ENCODE measurements at regions not wholly inside any gene's neighbourhood (a gene's known extent, or its start where the extent isn't known, plus 50 kb on each side); places are given as distances from the start of the nearest gene placed in this dataset.

DNA sequence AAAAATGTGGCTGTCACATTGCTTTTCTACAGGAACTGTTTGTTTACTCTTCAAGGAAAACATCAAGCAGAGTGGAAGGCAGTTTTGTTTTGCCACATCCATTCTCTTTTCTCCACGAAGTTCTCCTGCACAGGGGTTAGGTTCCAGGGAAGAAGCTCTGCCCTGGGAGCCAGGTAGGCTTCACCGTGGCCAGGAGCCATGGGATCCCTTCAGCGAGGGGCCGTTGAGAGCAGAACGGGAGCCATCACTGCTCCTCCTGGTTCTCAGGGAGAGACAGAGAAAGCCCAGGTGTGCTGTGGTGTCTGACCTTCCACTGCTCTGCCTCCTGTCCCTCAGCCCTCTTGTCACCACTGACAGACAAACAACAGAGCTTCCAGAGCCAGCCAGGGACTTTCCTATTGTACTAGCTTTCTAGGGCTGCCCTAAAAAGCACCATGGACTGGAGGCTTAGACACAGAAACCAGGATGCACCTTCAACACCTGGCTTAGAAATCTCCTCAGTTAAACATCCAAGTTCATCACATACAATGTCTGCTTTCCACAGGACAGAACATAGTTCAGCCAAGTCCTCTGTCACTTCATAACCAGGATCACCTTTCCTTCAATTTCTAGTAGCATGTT lies 75.6 kb upstream of the SLC22A23 start:
- WGBS (ENCODE audit: missing lambda C conversion rate), result 25% methylated on average over 2 of the region's 5 CpGs
- ChIA-PET CTCF (no interaction called here), POLR2A (no interaction called here)
- ATAC-seq (no peak), FAIRE-seq (no peak), DNase-seq (ENCODE audit: low read depth in 1 of 2, low spot score in 1 of 2) (no peak)
- no peak overlapping the region for H3K27ac ChIP-seq
- peaks cover under 1% of the 10 kb centered on the region; the same call in 1 of the 3 replicates for H3K4me1 ChIP-seq
- no peaks in the 10 kb centered on the region for H3K9me3 ChIP-seq
- no peak overlapping the region for H3K4me3 ChIP-seq
- no peak overlapping the region for H3K4me2 ChIP-seq
- no peak for TF ChIP-seq JUN (IDR thresholded peaks at IDR 0.05)
- no peak for TF ChIP-seq CHD2 (IDR thresholded peaks at IDR 0.05; ENCODE audit: low read length, partially characterized antibody)
- TF ChIP-seq, protein P1, sequence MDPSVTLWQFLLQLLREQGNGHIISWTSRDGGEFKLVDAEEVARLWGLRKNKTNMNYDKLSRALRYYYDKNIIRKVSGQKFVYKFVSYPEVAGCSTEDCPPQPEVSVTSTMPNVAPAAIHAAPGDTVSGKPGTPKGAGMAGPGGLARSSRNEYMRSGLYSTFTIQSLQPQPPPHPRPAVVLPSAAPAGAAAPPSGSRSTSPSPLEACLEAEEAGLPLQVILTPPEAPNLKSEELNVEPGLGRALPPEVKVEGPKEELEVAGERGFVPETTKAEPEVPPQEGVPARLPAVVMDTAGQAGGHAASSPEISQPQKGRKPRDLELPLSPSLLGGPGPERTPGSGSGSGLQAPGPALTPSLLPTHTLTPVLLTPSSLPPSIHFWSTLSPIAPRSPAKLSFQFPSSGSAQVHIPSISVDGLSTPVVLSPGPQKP (IDR thresholded peaks at IDR 0.05; ENCODE audit: low read depth, low read length), result no peak
- TF ChIP-seq, protein P2, sequence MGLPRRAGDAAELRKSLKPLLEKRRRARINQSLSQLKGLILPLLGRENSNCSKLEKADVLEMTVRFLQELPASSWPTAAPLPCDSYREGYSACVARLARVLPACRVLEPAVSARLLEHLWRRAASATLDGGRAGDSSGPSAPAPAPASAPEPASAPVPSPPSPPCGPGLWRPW (IDR thresholded peaks at IDR 0.05), result no peak

DNA sequence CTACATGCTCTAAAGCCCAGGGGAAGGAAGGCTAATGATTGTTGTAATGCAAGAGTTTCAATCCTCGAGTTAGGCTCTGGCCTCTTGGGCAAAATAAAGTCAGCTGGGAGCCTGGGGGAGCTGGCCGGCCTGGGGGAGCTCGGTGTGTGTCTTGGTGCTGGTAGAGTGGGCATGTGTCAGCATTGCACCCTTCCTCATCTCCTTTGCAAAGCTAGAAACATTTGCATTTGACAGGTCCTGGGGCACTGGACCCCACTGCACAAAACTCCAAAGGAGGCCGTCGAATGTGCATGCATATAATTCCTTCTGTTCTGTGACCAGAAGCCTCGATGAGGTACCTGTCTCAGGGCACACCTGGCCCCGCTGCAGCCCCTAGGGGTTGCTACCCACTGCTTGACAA lies 74.6 kb upstream of the SLC22A23 start:
- Histone ChIP-seq H3K27ac (no peak overlapping the region), H3K4me3 (no peak overlapping the region), H3K4me1 (peaks cover 9% of the 10 kb centered on the region; the same call in 2 of the 3 replicates), H3K9me3 (no peaks in the 10 kb centered on the region), H3K4me2 (no peak overlapping the region)
- ChIA-PET CTCF (interaction anchor here (0.7 kb wide), 1 partner anchor 11 kb away, joined by 3 read pairs; no protein-coding TSS in a partner anchor), POLR2A (no interaction called here)
- no peak for FAIRE-seq
- DNase-seq (ENCODE audit: low read depth in 1 of 2, low spot score in 1 of 2), result no peak
- 59% methylated on average over 7 of the region's 7 CpGs for WGBS (ENCODE audit: missing lambda C conversion rate)
- TF ChIP-seq HEYL (CRISPR knock-in tag; IDR thresholded peaks at IDR 0.05) (no peak), RARB (CRISPR knock-in tag; IDR thresholded peaks at IDR 0.05) (no peak), BHLHE40 (IDR thresholded peaks at IDR 0.05; ENCODE audit: low read depth, low read length) (no peak), KDM1A (IDR thresholded peaks at IDR 0.05; ENCODE audit: low read depth) (no peak), CEBPB (IDR thresholded peaks at IDR 0.05) (no peak), POLR2A (IDR thresholded peaks at IDR 0.05; ENCODE audit: low read length) (no peak), NR3C1 (IDR thresholded peaks at IDR 0.05) (no peak), RFX5 (IDR thresholded peaks at IDR 0.05) (no peak), RNF2 (IDR thresholded peaks at IDR 0.05; ENCODE audit: borderline replicate concordance, low read depth) (no peak), HDAC2 (IDR thresholded peaks at IDR 0.05) (no peak), HOXA7 (CRISPR knock-in tag; IDR thresholded peaks at IDR 0.05) (no peak), FOXS1 (CRISPR knock-in tag; IDR thresholded peaks at IDR 0.05) (no peak), CBX8 (IDR thresholded peaks at IDR 0.05) (no peak)
- TF ChIP-seq, protein P3, sequence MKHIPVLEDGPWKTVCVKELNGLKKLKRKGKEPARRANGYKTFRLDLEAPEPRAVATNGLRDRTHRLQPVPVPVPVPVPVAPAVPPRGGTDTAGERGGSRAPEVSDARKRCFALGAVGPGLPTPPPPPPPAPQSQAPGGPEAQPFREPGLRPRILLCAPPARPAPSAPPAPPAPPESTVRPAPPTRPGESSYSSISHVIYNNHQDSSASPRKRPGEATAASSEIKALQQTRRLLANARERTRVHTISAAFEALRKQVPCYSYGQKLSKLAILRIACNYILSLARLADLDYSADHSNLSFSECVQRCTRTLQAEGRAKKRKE (CRISPR knock-in tag; IDR thresholded peaks at IDR 0.05; ENCODE audit: low read depth), result no peak
- TF ChIP-seq, protein P4, sequence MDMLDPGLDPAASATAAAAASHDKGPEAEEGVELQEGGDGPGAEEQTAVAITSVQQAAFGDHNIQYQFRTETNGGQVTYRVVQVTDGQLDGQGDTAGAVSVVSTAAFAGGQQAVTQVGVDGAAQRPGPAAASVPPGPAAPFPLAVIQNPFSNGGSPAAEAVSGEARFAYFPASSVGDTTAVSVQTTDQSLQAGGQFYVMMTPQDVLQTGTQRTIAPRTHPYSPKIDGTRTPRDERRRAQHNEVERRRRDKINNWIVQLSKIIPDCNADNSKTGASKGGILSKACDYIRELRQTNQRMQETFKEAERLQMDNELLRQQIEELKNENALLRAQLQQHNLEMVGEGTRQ (IDR thresholded peaks at IDR 0.05), result no peak
- TF ChIP-seq, protein P5, sequence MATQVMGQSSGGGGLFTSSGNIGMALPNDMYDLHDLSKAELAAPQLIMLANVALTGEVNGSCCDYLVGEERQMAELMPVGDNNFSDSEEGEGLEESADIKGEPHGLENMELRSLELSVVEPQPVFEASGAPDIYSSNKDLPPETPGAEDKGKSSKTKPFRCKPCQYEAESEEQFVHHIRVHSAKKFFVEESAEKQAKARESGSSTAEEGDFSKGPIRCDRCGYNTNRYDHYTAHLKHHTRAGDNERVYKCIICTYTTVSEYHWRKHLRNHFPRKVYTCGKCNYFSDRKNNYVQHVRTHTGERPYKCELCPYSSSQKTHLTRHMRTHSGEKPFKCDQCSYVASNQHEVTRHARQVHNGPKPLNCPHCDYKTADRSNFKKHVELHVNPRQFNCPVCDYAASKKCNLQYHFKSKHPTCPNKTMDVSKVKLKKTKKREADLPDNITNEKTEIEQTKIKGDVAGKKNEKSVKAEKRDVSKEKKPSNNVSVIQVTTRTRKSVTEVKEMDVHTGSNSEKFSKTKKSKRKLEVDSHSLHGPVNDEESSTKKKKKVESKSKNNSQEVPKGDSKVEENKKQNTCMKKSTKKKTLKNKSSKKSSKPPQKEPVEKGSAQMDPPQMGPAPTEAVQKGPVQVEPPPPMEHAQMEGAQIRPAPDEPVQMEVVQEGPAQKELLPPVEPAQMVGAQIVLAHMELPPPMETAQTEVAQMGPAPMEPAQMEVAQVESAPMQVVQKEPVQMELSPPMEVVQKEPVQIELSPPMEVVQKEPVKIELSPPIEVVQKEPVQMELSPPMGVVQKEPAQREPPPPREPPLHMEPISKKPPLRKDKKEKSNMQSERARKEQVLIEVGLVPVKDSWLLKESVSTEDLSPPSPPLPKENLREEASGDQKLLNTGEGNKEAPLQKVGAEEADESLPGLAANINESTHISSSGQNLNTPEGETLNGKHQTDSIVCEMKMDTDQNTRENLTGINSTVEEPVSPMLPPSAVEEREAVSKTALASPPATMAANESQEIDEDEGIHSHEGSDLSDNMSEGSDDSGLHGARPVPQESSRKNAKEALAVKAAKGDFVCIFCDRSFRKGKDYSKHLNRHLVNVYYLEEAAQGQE (IDR thresholded peaks at IDR 0.05), result no peak
- TF ChIP-seq, protein P6, sequence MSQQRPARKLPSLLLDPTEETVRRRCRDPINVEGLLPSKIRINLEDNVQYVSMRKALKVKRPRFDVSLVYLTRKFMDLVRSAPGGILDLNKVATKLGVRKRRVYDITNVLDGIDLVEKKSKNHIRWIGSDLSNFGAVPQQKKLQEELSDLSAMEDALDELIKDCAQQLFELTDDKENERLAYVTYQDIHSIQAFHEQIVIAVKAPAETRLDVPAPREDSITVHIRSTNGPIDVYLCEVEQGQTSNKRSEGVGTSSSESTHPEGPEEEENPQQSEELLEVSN (IDR thresholded peaks at IDR 0.05; ENCODE audit: borderline replicate concordance, low read depth), result no peak
- ATAC-seq, result no peak
